Stimulated activated naive B cell treated with anti-CD40 and anti-IgM and Interleukin-4, amounts not matched to agents 10 μg/mL and 1 μg/mL and 100 μg/mL, for 72 hours (primary cell): ENCODE measurements at regions not wholly inside any gene's neighbourhood (a gene's known extent, or its start where the extent isn't known, plus 50 kb on each side); places are given as distances from the start of the nearest gene placed in this dataset.

Source experiments
- ATAC-seq, 2 donors: fragments of 150-1000 bp; cut with Tn5 transposase; replicated peaks; 2 replicates each; pipeline ENCODE4 v1.10.0; 2021; ENCODE audit warnings: moderate library complexity in 1 of 2
- DNase-seq: peaks from one replicate; pipeline ENCODE4 v3.0.0; 2021
- H3K27ac Mint-ChIP-seq: one replicate; pipeline ENCODE4 v1.8.0; 2022; ENCODE audit warnings: mild to moderate bottlenecking, mixed read lengths
- H3K27me3 Mint-ChIP-seq, 2 donors: one replicate each; pipeline ENCODE4 v1.8.0; 2022; ENCODE audit warnings: mixed read lengths in 2 of 2
- H3K36me3 Mint-ChIP-seq, 2 donors: one replicate each; pipeline ENCODE4 v1.8.0; 2022; ENCODE audit warnings: mixed read lengths in 2 of 2, mild to moderate bottlenecking in 1 of 2
- H3K4me1 Mint-ChIP-seq, 2 donors: one replicate each; pipeline ENCODE4 v1.8.0; 2022; ENCODE audit warnings: mixed read lengths in 2 of 2, mild to moderate bottlenecking in 1 of 2
- H3K4me3 Mint-ChIP-seq, 2 donors: one replicate each; pipeline ENCODE4 v1.8.0; 2022; ENCODE audit warnings: mild to moderate bottlenecking in 2 of 2, mixed read lengths in 2 of 2, moderate library complexity in 1 of 2
- H3K9me3 Mint-ChIP-seq, 2 donors: one replicate each; pipeline ENCODE4 v1.8.0; 2022; ENCODE audit warnings: mixed read lengths in 2 of 2, mild to moderate bottlenecking in 1 of 2

GRCh38 chr10:3273966-3274365, 101.4 kb upstream of the PITRM1 start:
- peaks cover 24 to 30% of the 10 kb centered on the region in 2 donors for H3K27me3 Mint-ChIP-seq
- no peak overlapping the region for H3K27ac Mint-ChIP-seq
- peaks cover 3 to 9% of the 10 kb centered on the region in 2 donors for H3K4me1 Mint-ChIP-seq
- DNase-seq (no peak), ATAC-seq (no peak)
- H3K4me3 Mint-ChIP-seq = no peak overlapping the region
- peaks cover 0 to 2% of the 10 kb centered on the region in 2 donors for H3K36me3 Mint-ChIP-seq
- peaks cover 0 to 4% of the 10 kb centered on the region in 2 donors for H3K9me3 Mint-ChIP-seq

- no peak for ATAC-seq
- H3K4me3 Mint-ChIP-seq = no peak overlapping the region
- H3K4me1 Mint-ChIP-seq = no peaks in the 10 kb centered on the region
- peaks cover 22 to 27% of the 10 kb centered on the region in 2 donors for H3K27me3 Mint-ChIP-seq
- H3K36me3 Mint-ChIP-seq = peaks cover 0 to 2% of the 10 kb centered on the region in 2 donors
- no peak for DNase-seq
- H3K9me3 Mint-ChIP-seq = peaks cover 0 to 4% of the 10 kb centered on the region in 2 donors
- H3K27ac Mint-ChIP-seq = no peak overlapping the region
Measured at GRCh38 chr10:3272300-3272699, 99.7 kb upstream of the PITRM1 start.

- Mint-ChIP-seq H3K4me3 (no peak overlapping the region), H3K36me3 (peaks cover 0 to under 1% of the 10 kb centered on the region in 2 donors), H3K27ac (no peak overlapping the region), H3K9me3 (peaks cover 0 to 4% of the 10 kb centered on the region in 2 donors), H3K4me1 (no peaks in the 10 kb centered on the region), H3K27me3 (peaks cover 15 to 19% of the 10 kb centered on the region in 2 donors)
- DNase-seq = no peak
- no peak for ATAC-seq
Measured at GRCh38 chr10:3271354-3272115, 99.0 kb upstream of the PITRM1 start.

- Mint-ChIP-seq H3K4me1 (no peaks in the 10 kb centered on the region), H3K9me3 (peaks cover 0 to 2% of the 10 kb centered on the region in 2 donors), H3K27ac (no peak overlapping the region), H3K27me3 (peaks cover 14 to 18% of the 10 kb centered on the region in 2 donors), H3K4me3 (no peak overlapping the region), H3K36me3 (no peaks in the 10 kb centered on the region)
- DNase-seq (no peak), ATAC-seq (no peak)
Measured at GRCh38 chr10:3270577-3271316, 98.2 kb upstream of the PITRM1 start.

GRCh38 chr10:3268025-3268424, 95.4 kb upstream of the PITRM1 start:
- ATAC-seq = no peak
- peaks cover 0 to 2% of the 10 kb centered on the region in 2 donors for H3K4me1 Mint-ChIP-seq
- no peaks in the 10 kb centered on the region for H3K9me3 Mint-ChIP-seq
- H3K4me3 Mint-ChIP-seq = no peak overlapping the region
- no peak for DNase-seq
- H3K27me3 Mint-ChIP-seq = peaks cover 10 to 20% of the 10 kb centered on the region in 2 donors
- H3K27ac Mint-ChIP-seq = no peak overlapping the region
- H3K36me3 Mint-ChIP-seq = no peaks in the 10 kb centered on the region

- Mint-ChIP-seq H3K27ac (no peak overlapping the region), H3K36me3 (no peaks in the 10 kb centered on the region), H3K27me3 (peaks cover 13 to 25% of the 10 kb centered on the region in 2 donors)
Measured at GRCh38 chr10:3265088-3265487, 92.5 kb upstream of the PITRM1 start.

GRCh38 chr10:3264161-3264761, 91.7 kb upstream of the PITRM1 start:
- no peak for ATAC-seq
- H3K36me3 Mint-ChIP-seq = no peaks in the 10 kb centered on the region
- no peak for DNase-seq
- peaks cover 20 to 25% of the 10 kb centered on the region in 2 donors for H3K27me3 Mint-ChIP-seq
- H3K4me1 Mint-ChIP-seq = peaks cover 0 to 2% of the 10 kb centered on the region in 2 donors
- no peaks in the 10 kb centered on the region for H3K9me3 Mint-ChIP-seq
- no peak overlapping the region for H3K27ac Mint-ChIP-seq
- no peak overlapping the region for H3K4me3 Mint-ChIP-seq

More at GRCh38 chr10:3265088-3265487, 92.5 kb upstream of the PITRM1 start:
- DNase-seq (no peak), ATAC-seq (no peak)
- H3K4me1 Mint-ChIP-seq = peaks cover 0 to 2% of the 10 kb centered on the region in 2 donors
- no peak overlapping the region for H3K4me3 Mint-ChIP-seq
- H3K9me3 Mint-ChIP-seq = no peaks in the 10 kb centered on the region

- ATAC-seq = no peak
- Mint-ChIP-seq H3K4me1 (peaks cover 0 to 2% of the 10 kb centered on the region in 2 donors), H3K27me3 (peaks cover 21 to 25% of the 10 kb centered on the region in 2 donors), H3K36me3 (no peaks in the 10 kb centered on the region), H3K9me3 (no peaks in the 10 kb centered on the region), H3K27ac (no peak overlapping the region), H3K4me3 (no peak overlapping the region)
- DNase-seq = no peak
Measured at GRCh38 chr10:3263747-3264146, 91.2 kb upstream of the PITRM1 start.

GRCh38 chr10:3263082-3263481, 90.5 kb upstream of the PITRM1 start:
- H3K36me3 Mint-ChIP-seq = no peaks in the 10 kb centered on the region
- peaks cover 0 to 2% of the 10 kb centered on the region in 2 donors for H3K4me1 Mint-ChIP-seq
- ATAC-seq (no peak), DNase-seq (no peak)
- peaks cover 21 to 25% of the 10 kb centered on the region in 2 donors for H3K27me3 Mint-ChIP-seq
- H3K9me3 Mint-ChIP-seq = no peaks in the 10 kb centered on the region
- no peak overlapping the region for H3K4me3 Mint-ChIP-seq
- H3K27ac Mint-ChIP-seq = no peak overlapping the region

GRCh38 chr10:3261921-3262320, 89.3 kb upstream of the PITRM1 start:
- Mint-ChIP-seq H3K27ac (no peak overlapping the region), H3K4me1 (peaks cover 0 to 2% of the 10 kb centered on the region in 2 donors)

GRCh38 chr10:3260066-3260834, 87.7 kb upstream of the PITRM1 start:
- Mint-ChIP-seq H3K36me3 (no peaks in the 10 kb centered on the region), H3K4me3 (no peak overlapping the region), H3K9me3 (no peaks in the 10 kb centered on the region), H3K27ac (no peak overlapping the region), H3K4me1 (peaks cover 0 to 2% of the 10 kb centered on the region in 2 donors), H3K27me3 (peaks cover 20 to 21% of the 10 kb centered on the region in 2 donors)
- ATAC-seq (no peak), DNase-seq (no peak)

More at GRCh38 chr10:3261921-3262320, 89.3 kb upstream of the PITRM1 start:
- Mint-ChIP-seq H3K36me3 (no peaks in the 10 kb centered on the region), H3K4me3 (no peak overlapping the region), H3K27me3 (peaks cover 21 to 25% of the 10 kb centered on the region in 2 donors), H3K9me3 (no peaks in the 10 kb centered on the region)
- DNase-seq (no peak), ATAC-seq (no peak)

- H3K36me3 Mint-ChIP-seq = no peaks in the 10 kb centered on the region
Measured at GRCh38 chr10:3259499-3259898, 86.9 kb upstream of the PITRM1 start.

GRCh38 chr10:3258394-3258793, 85.8 kb upstream of the PITRM1 start:
- Mint-ChIP-seq H3K4me1 (no peaks in the 10 kb centered on the region), H3K9me3 (no peaks in the 10 kb centered on the region), H3K36me3 (no peaks in the 10 kb centered on the region), H3K4me3 (no peak overlapping the region), H3K27ac (no peak overlapping the region), H3K27me3 (peaks cover 24 to 26% of the 10 kb centered on the region in 2 donors)
- DNase-seq (no peak), ATAC-seq (no peak)

More at GRCh38 chr10:3259499-3259898, 86.9 kb upstream of the PITRM1 start:
- H3K9me3 Mint-ChIP-seq = no peaks in the 10 kb centered on the region
- peaks cover 19 to 21% of the 10 kb centered on the region in 2 donors for H3K27me3 Mint-ChIP-seq
- ATAC-seq (no peak), DNase-seq (no peak)
- H3K27ac Mint-ChIP-seq = no peak overlapping the region
- H3K4me3 Mint-ChIP-seq = no peak overlapping the region
- H3K4me1 Mint-ChIP-seq = peaks cover 0 to 2% of the 10 kb centered on the region in 2 donors

- DNase-seq = no peak
- Mint-ChIP-seq H3K4me3 (no peak overlapping the region), H3K4me1 (peaks cover 8 to 10% of the 10 kb centered on the region in 2 donors), H3K36me3 (no peaks in the 10 kb centered on the region), H3K27ac (no peak overlapping the region), H3K9me3 (no peaks in the 10 kb centered on the region), H3K27me3 (peaks cover 28 to 36% of the 10 kb centered on the region in 2 donors)
- ATAC-seq = no peak
Measured at GRCh38 chr10:3255616-3256015, 83.0 kb upstream of the PITRM1 start.
